ENCODE measurements at regions not wholly inside any gene's neighbourhood (a gene's known extent, or its start where the extent isn't known, plus 50 kb on each side); places are given as distances from the start of the nearest gene placed in this dataset.

GRCh38 chr18:68234131-68234530 lies 480.8 kb downstream of the TMX3 start:
- TF ChIP-seq EP300 (IDR thresholded peaks at IDR 0.05; ENCODE audit: borderline replicate concordance) = no peak
- TF ChIP-seq NFIC (IDR thresholded peaks at IDR 0.05) = no peak
- no peak for TF ChIP-seq TCF12 (IDR thresholded peaks at IDR 0.05; ENCODE audit: low read depth)
- TF ChIP-seq, protein P1, sequence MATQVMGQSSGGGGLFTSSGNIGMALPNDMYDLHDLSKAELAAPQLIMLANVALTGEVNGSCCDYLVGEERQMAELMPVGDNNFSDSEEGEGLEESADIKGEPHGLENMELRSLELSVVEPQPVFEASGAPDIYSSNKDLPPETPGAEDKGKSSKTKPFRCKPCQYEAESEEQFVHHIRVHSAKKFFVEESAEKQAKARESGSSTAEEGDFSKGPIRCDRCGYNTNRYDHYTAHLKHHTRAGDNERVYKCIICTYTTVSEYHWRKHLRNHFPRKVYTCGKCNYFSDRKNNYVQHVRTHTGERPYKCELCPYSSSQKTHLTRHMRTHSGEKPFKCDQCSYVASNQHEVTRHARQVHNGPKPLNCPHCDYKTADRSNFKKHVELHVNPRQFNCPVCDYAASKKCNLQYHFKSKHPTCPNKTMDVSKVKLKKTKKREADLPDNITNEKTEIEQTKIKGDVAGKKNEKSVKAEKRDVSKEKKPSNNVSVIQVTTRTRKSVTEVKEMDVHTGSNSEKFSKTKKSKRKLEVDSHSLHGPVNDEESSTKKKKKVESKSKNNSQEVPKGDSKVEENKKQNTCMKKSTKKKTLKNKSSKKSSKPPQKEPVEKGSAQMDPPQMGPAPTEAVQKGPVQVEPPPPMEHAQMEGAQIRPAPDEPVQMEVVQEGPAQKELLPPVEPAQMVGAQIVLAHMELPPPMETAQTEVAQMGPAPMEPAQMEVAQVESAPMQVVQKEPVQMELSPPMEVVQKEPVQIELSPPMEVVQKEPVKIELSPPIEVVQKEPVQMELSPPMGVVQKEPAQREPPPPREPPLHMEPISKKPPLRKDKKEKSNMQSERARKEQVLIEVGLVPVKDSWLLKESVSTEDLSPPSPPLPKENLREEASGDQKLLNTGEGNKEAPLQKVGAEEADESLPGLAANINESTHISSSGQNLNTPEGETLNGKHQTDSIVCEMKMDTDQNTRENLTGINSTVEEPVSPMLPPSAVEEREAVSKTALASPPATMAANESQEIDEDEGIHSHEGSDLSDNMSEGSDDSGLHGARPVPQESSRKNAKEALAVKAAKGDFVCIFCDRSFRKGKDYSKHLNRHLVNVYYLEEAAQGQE (IDR thresholded peaks at IDR 0.05; ENCODE audit: low read depth) = no peak
- TF ChIP-seq RAD21 (IDR thresholded peaks at IDR 0.05; ENCODE audit: low read depth) = no peak
- TF ChIP-seq MAX (IDR thresholded peaks at IDR 0.05) = no peak
- TF ChIP-seq, protein P2, sequence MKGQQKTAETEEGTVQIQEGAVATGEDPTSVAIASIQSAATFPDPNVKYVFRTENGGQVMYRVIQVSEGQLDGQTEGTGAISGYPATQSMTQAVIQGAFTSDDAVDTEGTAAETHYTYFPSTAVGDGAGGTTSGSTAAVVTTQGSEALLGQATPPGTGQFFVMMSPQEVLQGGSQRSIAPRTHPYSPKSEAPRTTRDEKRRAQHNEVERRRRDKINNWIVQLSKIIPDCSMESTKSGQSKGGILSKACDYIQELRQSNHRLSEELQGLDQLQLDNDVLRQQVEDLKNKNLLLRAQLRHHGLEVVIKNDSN (IDR thresholded peaks at IDR 0.05) = no peak
- no peak for TF ChIP-seq FOXM1 (IDR thresholded peaks at IDR 0.05; ENCODE audit: borderline replicate concordance, low read depth)
- TF ChIP-seq CEBPB (IDR thresholded peaks at IDR 0.05) = no peak
- TF ChIP-seq TEAD4 (IDR thresholded peaks at IDR 0.05) = no peak
- no peak for TF ChIP-seq YY1 (IDR thresholded peaks at IDR 0.05; ENCODE audit: low read depth)
- TF ChIP-seq EGR1 (IDR thresholded peaks at IDR 0.05) = no peak

Data from Ishikawa (cell line).